SU-DHL-6 (cell line): ENCODE measurements at regions not wholly inside any gene's neighbourhood (a gene's known extent, or its start where the extent isn't known, plus 50 kb on each side); places are given as distances from the start of the nearest gene placed in this dataset.

ENCODE experiments used
- H2AFZ ChIP-seq: fragments of 200-600 bp; sonication (generic); 2 replicates; pipeline ENCODE4 v1.6.1; 2014; ENCODE audit warnings: low read depth, mild to moderate bottlenecking, moderate library complexity, mixed read lengths, antibody characterized with exemption, low read length; ENCODE audit not compliant: severe bottlenecking
- H3F3A ChIP-seq: fragments of 200-600 bp; shearing (Covaris generic); 2 replicates; pipeline ENCODE4 v1.6.0; 2016; ENCODE audit warnings: antibody characterized with exemption, mild to moderate bottlenecking; ENCODE audit not compliant: insufficient read depth
- H3K27ac ChIP-seq: fragments of 200-600 bp; sonication (generic); 2 replicates; pipeline ENCODE4 v1.5.1; 2016; ENCODE audit warnings: low read depth, mild to moderate bottlenecking, low read length, moderate library complexity, mixed read lengths
- H3K27me3 ChIP-seq: fragments of 200-600 bp; sonication (generic), shearing (Covaris generic); 2 replicates; pipeline ENCODE4 v1.6.0; 2014; ENCODE audit warnings: mild to moderate bottlenecking, low read length
- H3K36me3 ChIP-seq: fragments of 200-600 bp; sonication (generic); 2 replicates; pipeline ENCODE4 v1.6.1; 2014; ENCODE audit warnings: mild to moderate bottlenecking, low read length, mixed read lengths
- H3K4me2 ChIP-seq: fragments of 300-600, 200-600 bp; shearing (Covaris generic), sonication (generic); 2 replicates; pipeline ENCODE4 v1.6.0; 2014; ENCODE audit warnings: low read length, low read depth, mild to moderate bottlenecking; ENCODE audit not compliant: poor library complexity, severe bottlenecking
- H3K4me3 ChIP-seq: fragments of 200-600 bp; sonication (generic); 2 replicates; pipeline ENCODE4 v1.5.1; 2014; ENCODE audit warnings: antibody characterized with exemption, low read length, mild to moderate bottlenecking, mixed read lengths; ENCODE audit not compliant: insufficient read depth, poor library complexity, severe bottlenecking
- H3K79me2 ChIP-seq: fragments of 200-600 bp; sonication (generic); 2 replicates; pipeline ENCODE4 v1.6.1; 2014; ENCODE audit warnings: mild to moderate bottlenecking, low read length, moderate library complexity; ENCODE audit not compliant: insufficient read depth
- H3K9ac ChIP-seq: fragments of 200-600 bp; sonication (generic); 2 replicates; pipeline ENCODE4 v1.7.0; 2014; ENCODE audit warnings: mild to moderate bottlenecking, low read length
- H3K9me2 ChIP-seq: fragments of 200-600 bp; sonication (generic); replicated peaks from 2 replicates; pipeline ENCODE4 v1.6.1; 2014; ENCODE audit warnings: low read length; ENCODE audit not compliant: insufficient read depth
- H3K9me3 ChIP-seq: fragments of 200-600 bp; sonication (generic); 2 replicates; pipeline ENCODE4 v1.6.1; 2014; ENCODE audit warnings: low read length, mixed read lengths; ENCODE audit not compliant: insufficient read depth
- H4K20me1 ChIP-seq: fragments of 200-600 bp; sonication (generic); 2 replicates; pipeline ENCODE4 v1.6.1; 2014; ENCODE audit warnings: low read depth, mild to moderate bottlenecking, antibody characterized with exemption, low read length, moderate library complexity, mixed read lengths
- EZH2phosphoT487 ChIP-seq: fragments of 200-600 bp; sonication (generic), shearing (Covaris generic); conservative IDR thresholded peaks from 2 replicates; pipeline ENCODE4 v1.6.1; 2018; ENCODE audit warnings: mild to moderate bottlenecking, antibody characterized with exemption, low read length, moderate library complexity, mixed read lengths
- TF ChIP-seq, protein P1 (sequence below): fragments of 200-600 bp; sonication (generic); IDR thresholded peaks from one replicate; pipeline ENCODE4 v1.5.1; 2017; ENCODE audit warnings: antibody characterized with exemption, mild to moderate bottlenecking, low read length, moderate library complexity; ENCODE audit not compliant: insufficient read depth, poor library complexity, severe bottlenecking

DNA sequence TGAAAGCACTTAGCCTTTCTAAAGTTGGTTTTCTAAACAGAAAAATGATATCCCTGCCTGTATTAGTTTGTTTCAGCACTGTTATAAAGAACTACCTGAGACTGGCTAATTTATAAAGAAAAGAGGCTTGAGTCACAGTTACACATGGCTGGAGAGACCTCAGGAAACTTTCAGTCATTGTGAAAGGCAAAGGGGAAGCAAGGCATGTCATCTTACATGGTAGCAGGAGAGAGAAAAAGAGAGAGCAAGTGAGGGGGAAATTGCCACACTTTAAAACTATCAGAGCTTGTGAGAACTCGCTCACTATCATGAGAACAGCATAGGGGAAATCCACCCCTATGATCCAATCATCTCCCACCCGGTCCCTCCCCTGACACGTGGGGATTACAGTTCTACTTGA lies 64.9 kb downstream of the FAM170A start:
- H3K9me2 ChIP-seq, result no peaks in the 10 kb centered on the region
- no peaks in the 10 kb centered on the region for H3K9me3 ChIP-seq
- H3K36me3 ChIP-seq, result no peaks in the 10 kb centered on the region
- no peak overlapping the region for H3K4me3 ChIP-seq
- no peaks in the 10 kb centered on the region for H3K79me2 ChIP-seq
- H3K9ac ChIP-seq, result no peak overlapping the region
- H2AFZ ChIP-seq, result no peak overlapping the region
- TF ChIP-seq, protein P1, sequence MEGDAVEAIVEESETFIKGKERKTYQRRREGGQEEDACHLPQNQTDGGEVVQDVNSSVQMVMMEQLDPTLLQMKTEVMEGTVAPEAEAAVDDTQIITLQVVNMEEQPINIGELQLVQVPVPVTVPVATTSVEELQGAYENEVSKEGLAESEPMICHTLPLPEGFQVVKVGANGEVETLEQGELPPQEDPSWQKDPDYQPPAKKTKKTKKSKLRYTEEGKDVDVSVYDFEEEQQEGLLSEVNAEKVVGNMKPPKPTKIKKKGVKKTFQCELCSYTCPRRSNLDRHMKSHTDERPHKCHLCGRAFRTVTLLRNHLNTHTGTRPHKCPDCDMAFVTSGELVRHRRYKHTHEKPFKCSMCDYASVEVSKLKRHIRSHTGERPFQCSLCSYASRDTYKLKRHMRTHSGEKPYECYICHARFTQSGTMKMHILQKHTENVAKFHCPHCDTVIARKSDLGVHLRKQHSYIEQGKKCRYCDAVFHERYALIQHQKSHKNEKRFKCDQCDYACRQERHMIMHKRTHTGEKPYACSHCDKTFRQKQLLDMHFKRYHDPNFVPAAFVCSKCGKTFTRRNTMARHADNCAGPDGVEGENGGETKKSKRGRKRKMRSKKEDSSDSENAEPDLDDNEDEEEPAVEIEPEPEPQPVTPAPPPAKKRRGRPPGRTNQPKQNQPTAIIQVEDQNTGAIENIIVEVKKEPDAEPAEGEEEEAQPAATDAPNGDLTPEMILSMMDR, result no peak
- no peak for TF ChIP-seq EZH2phosphoT487
- H3K27ac ChIP-seq, result no peak overlapping the region
- no peaks in the 10 kb centered on the region for H3F3A ChIP-seq
- H3K4me2 ChIP-seq, result no peak overlapping the region
- no peaks in the 10 kb centered on the region for H3K27me3 ChIP-seq
- no peaks in the 10 kb centered on the region for H4K20me1 ChIP-seq

DNA sequence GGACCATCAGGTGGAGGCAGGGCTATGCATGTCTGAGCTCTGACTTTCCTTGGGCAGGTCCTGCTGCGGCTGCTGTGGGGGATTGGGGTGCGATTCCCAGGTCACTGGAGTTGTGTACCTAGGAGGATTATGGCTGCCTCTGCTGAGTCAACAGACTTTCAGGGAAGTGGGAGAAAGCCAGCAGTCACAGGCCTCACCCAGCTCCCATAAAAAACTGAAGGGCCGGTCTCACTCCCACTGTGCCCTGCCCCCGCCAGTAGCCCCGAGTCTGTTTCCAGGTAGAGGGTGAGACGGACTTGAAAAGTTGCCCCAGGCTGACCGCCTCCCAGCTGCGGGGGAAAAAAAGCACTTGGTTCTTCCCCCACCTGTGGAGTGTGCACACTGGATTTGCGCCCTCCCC lies 76.7 kb downstream of the FAM170A start:
- Histone ChIP-seq H3K27me3 (no peaks in the 10 kb centered on the region; the same call in 1 of the 2 replicates), H3K9me3 (no peaks in the 10 kb centered on the region), H3K9me2 (no peaks in the 10 kb centered on the region), H3K9ac (no peak overlapping the region), H3F3A (no peaks in the 10 kb centered on the region), H3K79me2 (no peaks in the 10 kb centered on the region), H4K20me1 (no peaks in the 10 kb centered on the region), H2AFZ (no peak overlapping the region), H3K4me3 (no peak overlapping the region), H3K27ac (no peak overlapping the region), H3K36me3 (no peaks in the 10 kb centered on the region), H3K4me2 (no peak overlapping the region)
- no peak for TF ChIP-seq EZH2phosphoT487
- TF ChIP-seq, protein P1, result no peak

DNA sequence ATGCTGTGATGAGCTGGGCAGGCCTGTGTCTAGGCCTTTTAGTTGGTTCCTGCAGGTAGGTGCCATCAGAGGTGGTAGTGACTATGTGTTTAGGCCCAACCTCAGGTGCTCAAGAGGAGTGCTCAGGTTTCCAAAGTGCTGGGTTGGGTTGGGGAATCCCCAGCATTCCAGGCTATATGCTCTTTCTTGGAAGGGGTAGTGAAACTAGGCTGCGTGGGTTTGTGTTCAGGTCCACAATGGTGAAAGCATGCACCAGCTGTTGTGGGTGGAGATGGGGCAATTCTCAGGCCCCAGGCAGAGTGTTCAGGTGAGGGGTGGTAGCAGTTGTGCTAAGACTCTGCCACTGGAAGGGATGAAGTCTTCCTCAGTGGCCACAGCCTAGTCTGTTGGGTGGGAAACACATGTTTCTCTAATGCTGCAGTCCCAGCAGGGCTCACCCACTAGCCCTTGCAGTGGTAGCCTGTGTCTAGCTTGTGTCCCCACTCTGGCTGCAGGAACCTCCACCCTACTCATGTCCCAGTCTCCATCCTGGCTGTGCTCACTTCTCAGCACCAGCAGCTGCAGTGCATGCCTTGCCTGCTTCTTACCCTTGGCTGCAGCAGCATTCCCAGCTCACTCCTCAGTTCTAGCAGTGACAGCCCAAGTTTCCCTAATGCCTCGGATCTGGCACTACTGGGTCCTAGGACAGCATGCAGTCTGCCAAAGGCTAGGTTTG lies 78.9 kb downstream of the FAM170A start:
- TF ChIP-seq EZH2phosphoT487, result no peak
- TF ChIP-seq, protein P1, result no peak
- H3K4me3 ChIP-seq, result no peak overlapping the region
- H2AFZ ChIP-seq, result no peak overlapping the region
- H4K20me1 ChIP-seq, result no peaks in the 10 kb centered on the region
- H3K9me3 ChIP-seq, result no peaks in the 10 kb centered on the region
- H3K27ac ChIP-seq, result no peak overlapping the region
- no peak overlapping the region for H3K9ac ChIP-seq
- H3K79me2 ChIP-seq, result no peaks in the 10 kb centered on the region
- H3K27me3 ChIP-seq, result no peaks in the 10 kb centered on the region; the same call in 1 of the 2 replicates
- H3K9me2 ChIP-seq, result no peaks in the 10 kb centered on the region
- no peaks in the 10 kb centered on the region for H3K36me3 ChIP-seq
- no peak overlapping the region for H3K4me2 ChIP-seq
- no peaks in the 10 kb centered on the region for H3F3A ChIP-seq
